ENCODE measurements at regions not wholly inside any gene's neighbourhood (a gene's known extent, or its start where the extent isn't known, plus 50 kb on each side); places are given as distances from the start of the nearest gene placed in this dataset.
"Not testable (repeated sequence)": the region's sequence is repeated elsewhere in the genome, so short reads cannot be mapped to it uniquely, and the experiment has no call there.

DNA sequence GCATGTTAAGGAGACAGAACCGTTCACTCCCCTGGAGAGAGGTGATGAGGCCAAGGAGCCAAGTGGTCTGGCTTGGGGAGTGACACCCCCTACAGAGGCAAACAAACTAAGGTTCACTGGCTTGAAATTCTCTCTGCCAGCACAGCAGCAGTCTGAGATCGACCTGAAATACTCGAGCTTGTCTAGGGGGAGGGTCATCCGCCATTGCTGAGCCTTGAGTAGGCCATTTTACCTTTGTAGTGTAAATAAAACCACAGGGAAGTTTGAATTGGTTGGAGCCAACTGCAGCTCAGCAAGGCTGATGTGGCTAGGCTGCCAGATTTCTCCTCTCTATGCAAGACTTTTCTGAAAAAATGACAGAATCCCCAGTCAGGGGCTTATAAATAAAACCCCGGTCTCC is 52.9 kb downstream of the CDY2B start:
- not testable (repeated sequence) for DNase-seq (ENCODE audit: low read depth in 3 of 3, low spot score in 1 of 3)

- DNase-seq (ENCODE audit: low read depth in 3 of 3, low spot score in 1 of 3) = not testable (repeated sequence)
Observed at GRCh38 chrY:17819700-17820099, 60.3 kb downstream of the CDY2B start.

DNA sequence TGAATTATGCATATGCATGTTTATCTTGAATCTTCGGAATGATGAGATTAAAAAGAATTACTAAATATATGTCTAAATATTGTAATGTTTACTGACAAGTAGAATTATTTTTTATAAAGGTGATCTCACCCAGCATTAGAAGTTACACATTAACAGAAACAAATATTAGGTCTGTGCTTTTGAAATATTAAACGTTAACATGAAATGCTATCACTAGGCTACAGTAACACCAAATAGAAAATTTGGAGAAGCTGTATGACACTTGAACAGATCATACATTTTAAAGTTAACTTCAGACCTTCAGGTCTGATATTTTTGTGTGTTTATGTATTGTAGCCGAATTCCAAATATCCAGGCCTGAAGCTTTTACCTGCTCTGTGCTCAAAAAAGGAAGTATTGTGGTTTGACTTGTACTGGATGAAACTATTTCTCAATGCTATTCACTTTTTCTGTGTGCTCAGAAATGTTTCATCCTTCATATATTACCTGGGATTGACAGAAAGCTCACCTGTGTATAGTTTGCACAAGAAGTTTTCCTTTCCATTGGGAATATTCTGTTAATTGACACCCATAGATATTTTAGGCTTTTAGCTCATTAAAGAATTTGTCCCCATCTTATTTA is 60.9 kb downstream of the CDY2B start:
- not testable (repeated sequence) for DNase-seq (ENCODE audit: low read depth in 3 of 3, low spot score in 1 of 3)

DNA sequence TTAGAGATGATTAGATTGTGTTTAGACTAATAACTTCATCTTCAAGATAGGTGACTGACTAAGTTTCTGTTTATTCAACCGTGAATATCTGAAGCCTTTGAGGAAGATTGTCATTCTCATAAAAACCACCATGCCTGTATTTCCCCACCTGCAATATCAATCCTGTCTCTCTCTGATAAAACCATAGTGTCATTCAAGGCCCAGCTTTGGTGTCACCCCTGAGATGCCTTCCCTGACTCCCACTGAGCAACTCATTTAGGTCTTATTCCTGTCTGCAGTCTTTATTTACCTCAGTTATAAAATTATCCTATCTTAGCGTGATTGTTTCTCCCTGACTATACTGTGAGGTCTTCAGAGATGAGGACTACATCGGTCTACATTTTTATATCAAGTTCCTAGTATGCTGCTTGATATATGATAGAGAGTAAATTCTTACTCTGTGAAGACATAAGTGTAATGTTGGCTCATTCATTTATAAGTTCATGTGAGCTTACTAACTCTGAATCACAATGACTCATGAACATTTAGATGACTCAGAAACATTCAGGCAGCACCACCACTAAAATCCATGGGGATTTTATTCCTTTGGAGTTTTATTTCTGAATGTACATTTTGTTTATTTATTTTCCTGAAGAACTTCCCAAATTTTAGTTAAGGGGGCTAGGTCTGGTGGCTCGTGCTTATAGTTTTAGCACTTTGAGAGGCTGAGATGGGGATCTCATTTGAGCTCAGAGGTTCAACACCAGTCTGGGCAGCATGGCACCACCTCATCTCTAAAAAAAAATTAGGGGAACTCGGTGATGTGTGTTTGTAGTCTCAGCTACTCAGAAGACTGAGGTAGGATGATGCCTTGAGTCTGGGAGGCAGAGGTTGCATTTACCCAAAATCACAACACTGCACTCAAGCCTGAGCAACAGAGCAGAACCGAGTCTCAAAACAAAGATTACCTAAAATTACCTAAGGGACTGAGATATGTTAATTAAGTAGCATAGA is 62.6 kb downstream of the CDY2B start:
- DNase-seq (ENCODE audit: low read depth in 3 of 3, low spot score in 1 of 3) = not testable (repeated sequence)

GRCh38 chrY:17812664-17813063 is 67.4 kb downstream of the CDY2B start:
- not testable (repeated sequence) for DNase-seq (ENCODE audit: low read depth in 3 of 3, low spot score in 1 of 3)

DNA sequence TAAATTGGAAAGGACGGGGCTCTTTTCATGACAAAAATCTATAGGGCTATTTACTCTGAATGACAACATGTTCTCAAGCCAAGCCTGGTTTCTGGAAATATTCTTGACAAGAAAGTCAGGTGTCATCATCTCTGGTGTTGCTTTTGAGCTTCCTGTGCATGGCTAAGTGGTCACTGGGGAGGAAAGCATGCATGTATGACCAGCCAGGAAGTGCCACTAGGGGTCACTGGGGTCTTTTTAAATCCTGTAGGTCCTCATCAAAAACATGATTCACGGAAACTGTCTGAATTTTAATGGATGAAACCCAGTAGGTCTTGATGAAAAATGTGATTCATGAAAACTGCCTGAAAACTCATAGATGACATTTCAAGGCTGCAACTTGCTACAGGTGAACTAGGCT is 80.1 kb downstream of the CDY2B start:
- DNase-seq (ENCODE audit: low read depth in 3 of 3, low spot score in 1 of 3) = not testable (repeated sequence)

GRCh38 chrY:17787214-17787613 is 92.8 kb downstream of the CDY2B start:
- not testable (repeated sequence) for DNase-seq (ENCODE audit: low read depth in 3 of 3, low spot score in 1 of 3)

GRCh38 chrY:17766000-17766699 is 113.9 kb downstream of the CDY2B start:
- DNase-seq (ENCODE audit: low read depth in 3 of 3, low spot score in 1 of 3) = not testable (repeated sequence)

- not testable (repeated sequence) for DNase-seq (ENCODE audit: low read depth in 3 of 3, low spot score in 1 of 3)
Observed at GRCh38 chrY:17759213-17759612, 120.8 kb downstream of the CDY2B start.

DNA sequence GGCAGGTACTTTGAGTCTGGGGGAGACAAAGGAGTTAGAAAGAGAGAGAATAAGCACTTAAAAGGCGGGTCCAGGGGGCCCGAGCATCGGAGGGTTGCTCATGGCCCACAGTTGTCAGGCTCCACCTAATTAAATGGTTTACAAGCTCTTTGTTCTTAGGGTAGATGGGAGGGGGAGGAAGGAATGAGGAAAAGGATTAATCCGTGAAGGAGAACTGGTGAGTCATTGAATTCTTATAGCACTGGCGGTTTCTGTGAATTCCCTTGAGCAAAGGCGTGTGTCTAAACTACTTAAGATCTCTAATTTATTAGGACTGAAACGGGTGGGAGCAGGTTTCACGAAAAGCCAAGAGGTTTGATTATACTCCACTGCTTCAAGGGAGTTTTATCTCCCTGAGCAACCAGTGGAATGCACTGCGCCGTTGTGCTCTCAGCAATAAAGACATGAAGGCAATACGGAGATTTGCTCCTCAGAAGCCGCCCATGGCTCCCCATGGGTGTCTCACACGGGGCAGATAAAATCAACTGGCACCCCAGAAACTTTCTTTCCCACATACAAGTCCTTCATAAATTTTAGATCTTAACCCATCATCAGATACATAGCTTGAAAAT is 127.0 kb downstream of the CDY2B start:
- not testable (repeated sequence) for DNase-seq (ENCODE audit: low read depth in 3 of 3, low spot score in 1 of 3)

GRCh38 chrY:17739852-17740251 is 140.2 kb downstream of the CDY2B start:
- not testable (repeated sequence) for DNase-seq (ENCODE audit: low read depth in 3 of 3, low spot score in 1 of 3)

DNA sequence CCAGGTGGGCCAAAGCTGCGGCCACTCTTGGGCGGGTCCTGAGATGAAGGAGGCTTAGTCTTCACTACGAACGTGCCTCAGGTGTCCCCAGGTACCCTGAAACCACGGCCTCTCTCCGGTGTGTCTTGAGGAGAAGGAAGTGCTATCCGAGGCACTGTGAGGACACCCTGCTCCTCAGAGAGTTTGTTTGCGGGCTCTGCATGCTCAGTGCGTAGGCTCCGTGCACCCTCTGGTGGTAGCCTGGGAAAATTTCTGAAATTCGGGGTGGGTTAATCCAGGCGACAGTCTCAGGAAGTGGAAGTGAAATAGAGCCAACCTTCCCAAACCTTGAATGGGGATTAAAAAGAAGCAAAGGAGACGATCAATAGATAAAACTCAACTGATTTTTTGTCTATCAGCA is 150.5 kb downstream of the CDY2B start:
- not testable (repeated sequence) for DNase-seq (ENCODE audit: low read depth in 3 of 3, low spot score in 1 of 3)

DNA sequence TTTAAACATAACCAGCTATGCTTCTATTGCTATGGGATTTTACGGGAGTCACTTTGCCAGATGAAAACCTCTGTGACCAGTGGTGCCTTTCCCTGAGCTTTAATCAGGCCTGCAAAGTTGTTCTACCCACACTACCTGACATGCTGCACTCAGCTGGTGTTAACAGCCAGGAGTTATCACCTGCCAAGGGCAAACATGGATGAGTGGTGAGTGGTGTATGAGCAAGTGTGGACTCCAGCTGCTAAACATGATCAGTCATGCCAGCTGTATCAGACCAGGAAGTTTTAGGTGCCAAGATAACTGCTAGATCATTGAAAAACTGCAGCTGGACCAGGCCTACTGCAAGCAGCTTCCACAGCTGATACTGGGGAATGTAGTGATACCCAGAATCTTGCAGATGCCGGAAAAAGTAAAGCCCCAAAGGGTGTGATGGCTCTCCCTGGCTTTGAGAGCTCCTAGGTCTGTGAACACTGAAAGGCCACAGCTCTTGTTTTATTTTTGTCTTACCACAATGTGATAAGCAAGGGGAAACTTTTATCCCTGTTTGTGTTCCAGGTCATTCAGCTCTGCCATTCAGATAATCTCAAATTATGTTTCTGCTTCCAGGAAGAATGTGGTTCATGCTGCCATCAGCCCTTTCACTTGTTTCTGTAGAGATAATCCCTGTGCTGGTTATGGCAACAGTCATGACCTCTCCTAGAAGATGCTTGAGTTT is 163.5 kb downstream of the CDY2B start:
- not testable (repeated sequence) for DNase-seq (ENCODE audit: low read depth in 3 of 3, low spot score in 1 of 3)

GRCh38 chrY:17668037-17668436 is 212.0 kb downstream of the CDY2B start:
- DNase-seq (ENCODE audit: low read depth in 3 of 3, low spot score in 1 of 3) = not testable (repeated sequence)

GRCh38 chrY:17643052-17643451 is 237.0 kb downstream of the CDY2B start:
- DNase-seq (ENCODE audit: low read depth in 3 of 3, low spot score in 1 of 3) = not testable (repeated sequence)

DNA sequence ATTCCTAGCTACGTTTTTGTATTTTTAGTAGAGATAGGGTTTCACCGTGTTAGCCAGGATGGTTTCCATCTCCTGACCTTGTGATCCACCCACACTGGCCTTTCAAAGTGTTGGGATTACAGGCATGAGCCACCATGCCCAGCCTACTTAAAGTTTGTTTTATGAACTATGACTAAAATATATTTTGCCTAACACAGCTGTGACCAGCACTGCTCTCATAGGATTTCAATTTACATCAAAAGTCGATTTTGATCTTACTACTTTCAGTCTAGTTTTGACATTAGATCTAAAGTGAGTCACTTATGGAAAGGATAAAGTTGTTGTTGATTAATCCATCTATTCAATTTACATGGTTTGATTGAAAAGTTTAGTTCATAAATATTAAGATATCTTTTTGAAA is 245.5 kb downstream of the CDY2B start:
- not testable (repeated sequence) for DNase-seq (ENCODE audit: low read depth in 3 of 3, low spot score in 1 of 3)

- DNase-seq (ENCODE audit: low read depth in 3 of 3, low spot score in 1 of 3) = not testable (repeated sequence)
Observed at GRCh38 chrY:17611256-17611655, 268.8 kb downstream of the CDY2B start.

DNA sequence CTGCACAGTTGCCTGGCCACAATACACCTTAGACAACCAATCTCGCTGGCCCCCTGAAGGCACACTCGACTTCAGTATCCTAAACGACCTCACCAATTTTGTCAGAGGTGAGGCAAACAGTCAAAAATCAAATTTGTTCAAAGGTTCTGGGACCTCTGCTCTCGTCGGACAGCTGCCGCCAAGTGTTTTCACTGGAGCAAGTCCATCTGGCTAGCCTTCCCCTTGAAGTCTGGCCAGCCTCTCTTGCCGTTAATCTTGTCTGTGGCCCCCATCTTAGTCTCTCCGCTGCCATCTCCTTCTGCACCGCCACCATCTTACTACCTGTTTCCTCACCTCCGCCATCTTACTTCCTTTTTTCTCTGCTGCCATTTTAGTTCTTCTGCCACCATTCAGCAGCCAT is 269.4 kb downstream of the CDY2B start:
- not testable (repeated sequence) for DNase-seq (ENCODE audit: low read depth in 3 of 3, low spot score in 1 of 3)

- DNase-seq (ENCODE audit: low read depth in 3 of 3, low spot score in 1 of 3) = not testable (repeated sequence)
Observed at GRCh38 chrY:17607150-17607549, 272.9 kb downstream of the CDY2B start.

GRCh38 chrY:17599263-17599662 is 280.8 kb downstream of the CDY2B start:
- DNase-seq (ENCODE audit: low read depth in 3 of 3, low spot score in 1 of 3) = not testable (repeated sequence)

Data from stimulated activated CD4-positive, alpha-beta T cell treated with anti-CD3 and anti-CD28 coated beads, TNF-alpha, amount 100 ng/mL, for 1 hour (primary cell).